CD4-positive, alpha-beta T cell treated with Interferon alpha-2 for 1 hour (primary cell): ENCODE measurements at regions not wholly inside any gene's neighbourhood (a gene's known extent, or its start where the extent isn't known, plus 50 kb on each side); places are given as distances from the start of the nearest gene placed in this dataset.

Source experiments
- DNase-seq, 2 donors: peaks; one replicate each; pipeline ENCODE4 v3.0.0-alpha.2; 2020 to 2022

DNA sequence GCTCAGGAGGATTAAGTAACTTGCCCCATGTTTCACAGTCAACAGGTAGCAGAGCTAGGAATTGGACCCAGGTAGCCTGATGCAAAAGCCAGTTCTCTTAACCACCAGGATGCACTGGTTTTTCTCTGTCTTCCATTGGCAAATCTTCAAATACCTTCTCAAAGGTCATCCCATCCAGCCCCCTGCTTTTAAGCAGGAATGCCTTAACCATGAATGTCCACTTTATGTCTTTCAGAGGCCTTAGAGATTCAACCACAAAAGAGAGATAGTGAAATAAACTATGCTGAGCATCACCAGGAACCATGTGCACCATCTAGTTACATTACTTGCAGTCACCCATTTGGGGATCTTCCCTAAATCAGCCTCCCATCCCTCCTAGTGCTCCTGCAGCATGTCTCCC is 94.3 kb downstream of the C17orf67 start:
- DNase-seq = no peak

DNA sequence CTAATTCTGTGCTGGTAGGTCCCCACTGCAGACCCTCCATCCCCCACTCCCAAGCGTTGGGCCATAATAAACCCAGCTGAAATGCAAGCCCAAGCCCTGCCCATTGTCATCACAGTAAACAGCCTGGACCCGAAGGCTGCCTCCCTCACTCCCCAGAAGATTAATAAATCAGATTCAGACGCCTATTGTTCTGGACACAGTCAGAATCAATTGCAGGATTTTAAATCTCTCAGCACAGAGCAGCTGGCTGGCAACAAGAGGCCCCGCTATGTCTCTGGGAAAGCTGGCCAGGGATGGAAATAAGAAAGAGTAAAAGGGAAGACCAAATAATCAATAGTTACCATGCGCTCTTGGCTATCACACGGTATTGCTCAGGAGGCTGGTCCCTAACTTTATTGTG is 93.9 kb downstream of the C17orf67 start:
- DNase-seq = no peak

DNA sequence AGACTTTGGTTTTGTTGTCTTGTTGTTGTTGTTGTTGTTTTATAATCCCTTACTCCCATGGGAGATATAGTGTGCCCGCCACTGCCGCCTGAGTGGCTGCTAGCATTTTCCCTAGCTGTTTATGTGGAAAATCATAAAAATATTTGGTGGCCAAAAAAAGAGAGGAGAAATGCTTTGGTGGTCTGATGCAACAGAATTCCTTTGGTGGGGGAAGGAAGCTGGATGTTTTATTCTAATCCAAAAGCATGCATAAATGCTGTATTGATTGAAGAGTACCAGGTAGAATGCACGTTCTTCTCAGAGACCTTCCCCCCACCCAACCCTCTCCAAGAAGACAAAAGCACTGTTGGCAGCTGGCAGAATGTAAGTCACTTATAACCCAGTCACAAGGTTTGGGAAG is 93.2 kb downstream of the C17orf67 start:
- no peak for DNase-seq
